Naive thymus-derived CD4-positive, alpha-beta T cell (primary cell): ENCODE measurements at regions not wholly inside any gene's neighbourhood (a gene's known extent, or its start where the extent isn't known, plus 50 kb on each side); places are given as distances from the start of the nearest gene placed in this dataset.

Experiments
- ATAC-seq: fragments of 150-1000 bp; cut with Tn5 transposase; 2 replicates; pipeline ENCODE4 v1.10.0; 2021; ENCODE audit warnings: mild to moderate bottlenecking, moderate library complexity
- CTCF ChIA-PET: fragments of 350-600 bp; sonication (Branson Sonifier 250); formaldehyde crosslinking; loops from one replicate; lab custom pipeline; 2021; ENCODE audit warnings: antibody characterized with exemption; lab: Charles Lee
- POLR2A ChIA-PET: fragments of 350-600 bp; sonication (Branson Sonifier 250); formaldehyde crosslinking; loops from one replicate; lab custom pipeline; 2021; ENCODE audit warnings: antibody characterized with exemption, inconsistent platforms; lab: Charles Lee
- DNase-seq, 9 donors: peaks; one replicate each; pipeline versions ENCODE4 v3.0.0 to v3.0.0-alpha.2; 2020 to 2022; ENCODE audit warnings: mixed read lengths in 1 of 9
- H3K27ac ChIP-seq: one replicate; pipeline ENCODE4 v1.7.0; 2013; ENCODE audit warnings: mild to moderate bottlenecking, low read depth, low read length, moderate library complexity
- H3K27me3 ChIP-seq, 2 donors: one replicate each; pipeline ENCODE4 v1.7.0; 2013; ENCODE audit warnings: low read length in 2 of 2, mild to moderate bottlenecking in 2 of 2, moderate library complexity in 2 of 2; ENCODE audit not compliant: control insufficient read depth in 2 of 2, insufficient read depth in 2 of 2
- H3K36me3 ChIP-seq, 3 experiments: 1 replicate in 2 of 3; 2 replicates in 1 of 3; pipeline ENCODE4 v1.7.0; 2013; ENCODE audit warnings: low read length in 3 of 3, mild to moderate bottlenecking in 3 of 3, moderate library complexity in 1 of 3; ENCODE audit not compliant: insufficient read depth in 3 of 3, control insufficient read depth in 2 of 3
- H3K4me1 ChIP-seq, 2 donors: one replicate each; pipeline ENCODE4 v1.7.0; 2013; ENCODE audit warnings: low read length in 2 of 2, mild to moderate bottlenecking in 2 of 2, moderate library complexity in 1 of 2; ENCODE audit not compliant: control insufficient read depth in 2 of 2, insufficient read depth in 2 of 2
- H3K4me3 ChIP-seq: 2 replicates; pipeline ENCODE4 v1.7.0; 2013; ENCODE audit warnings: mild to moderate bottlenecking, low read length
- H3K9me3 ChIP-seq, 3 experiments: 1 replicate in 2 of 3; 2 replicates in 1 of 3; pipeline ENCODE4 v1.7.0; 2013; ENCODE audit warnings: low read length in 3 of 3; ENCODE audit not compliant: control insufficient read depth in 2 of 3
- H3K27ac Mint-ChIP-seq, 9 donors: one replicate each; pipeline ENCODE4 v1.8.0; 2020 to 2022; ENCODE audit warnings: mixed read lengths in 9 of 9, mild to moderate bottlenecking in 8 of 9, moderate library complexity in 5 of 9, inconsistent platforms in 2 of 9
- H3K27me3 Mint-ChIP-seq, 5 donors: one replicate each; pipeline ENCODE4 v1.8.0; 2021 to 2022; ENCODE audit warnings: mixed read lengths in 5 of 5, mild to moderate bottlenecking in 1 of 5
- H3K36me3 Mint-ChIP-seq, 5 donors: one replicate each; pipeline ENCODE4 v1.8.0; 2020 to 2022; ENCODE audit warnings: mixed read lengths in 5 of 5, mild to moderate bottlenecking in 3 of 5, inconsistent platforms in 1 of 5
- H3K4me1 Mint-ChIP-seq, 7 donors: one replicate each; pipeline ENCODE4 v1.8.0; 2020 to 2022; ENCODE audit warnings: mixed read lengths in 7 of 7, mild to moderate bottlenecking in 3 of 7, inconsistent platforms in 1 of 7
- H3K4me3 Mint-ChIP-seq, 10 donors: one replicate each; pipeline ENCODE4 v1.8.0; 2020 to 2022; ENCODE audit warnings: mild to moderate bottlenecking in 10 of 10, mixed read lengths in 10 of 10, moderate library complexity in 6 of 10, inconsistent platforms in 2 of 10
- H3K9me3 Mint-ChIP-seq, 11 donors: one replicate each; pipeline ENCODE4 v1.8.0; 2020 to 2022; ENCODE audit warnings: mixed read lengths in 11 of 11, mild to moderate bottlenecking in 4 of 11, inconsistent platforms in 1 of 11, moderate library complexity in 1 of 11
- intact Hi-C, 2 donors: fragments of 100-400 bp; cut with micrococcal nuclease; formaldehyde crosslinking; loops; one replicate each; pipeline ENCODE4 v1.15.1; 2023

- CTCF ChIA-PET, result no interaction called here
- no peak overlapping the region for H3K27ac Mint-ChIP-seq
- no peak overlapping the region for H3K4me3 Mint-ChIP-seq
- no peak for ATAC-seq
- Histone ChIP-seq H3K27ac (no peak overlapping the region), H3K4me3 (no peak overlapping the region), H3K27me3 (no peaks in the 10 kb centered on the region), H3K4me1 (no peaks in the 10 kb centered on the region), H3K9me3 (no peaks in the 10 kb centered on the region), H3K36me3 (no peaks in the 10 kb centered on the region)
- H3K36me3 Mint-ChIP-seq, result peaks cover 0 to 5% (median 0%) of the 10 kb centered on the region in 5 donors
- H3K27me3 Mint-ChIP-seq, result peaks cover 39 to 68% (median 54%) of the 10 kb centered on the region in 5 donors
- intact Hi-C loops, result no loop called here
- H3K9me3 Mint-ChIP-seq, result peaks cover 5 to 32% (median 7%) of the 10 kb centered on the region in 11 donors
- DNase-seq, result no peak
- peaks cover 0 to 3% (median 0%) of the 10 kb centered on the region in 7 donors for H3K4me1 Mint-ChIP-seq
- POLR2A ChIA-PET, result no interaction called here
Measured at GRCh38 chr7:131911112-131911511, 354.7 kb upstream of the PODXL start.

DNA sequence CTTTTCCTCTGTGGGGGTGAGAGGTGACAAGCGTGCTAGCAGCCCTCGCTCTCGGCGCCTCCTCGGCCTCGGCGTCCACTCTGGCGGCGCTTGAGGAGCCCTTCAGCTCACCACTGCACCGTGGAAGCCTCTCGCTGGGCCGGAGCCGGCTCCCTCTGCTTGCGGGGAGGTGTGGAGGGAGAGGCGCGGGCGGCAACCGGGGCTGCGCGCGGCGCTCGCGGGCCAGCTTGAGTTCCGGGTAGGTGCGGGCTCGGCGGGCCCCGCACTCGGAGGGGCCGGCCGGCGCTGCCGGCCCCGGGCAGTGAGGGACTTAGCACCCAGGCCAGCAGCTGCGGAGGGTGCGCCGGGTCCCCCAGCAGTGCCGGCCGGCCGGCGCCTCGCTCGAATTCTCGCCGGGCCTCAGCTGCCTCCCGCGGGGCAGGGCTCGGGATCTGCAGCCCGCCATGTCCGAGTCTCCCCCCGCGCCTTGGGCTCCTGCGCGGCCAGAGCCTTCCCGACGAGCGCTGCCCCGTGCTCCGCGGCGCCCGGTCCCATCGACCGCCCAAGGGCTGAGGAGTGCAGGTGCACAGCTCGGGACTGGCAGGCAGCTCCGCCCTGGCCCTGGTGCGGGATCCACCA, 352.8 kb upstream of the PODXL start:
- Mint-ChIP-seq H3K36me3 (peaks cover 0 to 5% (median 0%) of the 10 kb centered on the region in 5 donors), H3K9me3 (peaks cover 5 to 30% (median 7%) of the 10 kb centered on the region in 11 donors), H3K4me3 (no peak overlapping the region), H3K4me1 (peaks cover 0 to 3% (median 0%) of the 10 kb centered on the region in 7 donors), H3K27ac (no peak overlapping the region), H3K27me3 (peaks cover 40 to 70% (median 55%) of the 10 kb centered on the region in 5 donors)
- POLR2A ChIA-PET, result no interaction called here
- H3K9me3 ChIP-seq, result no peaks in the 10 kb centered on the region
- H3K27me3 ChIP-seq, result no peaks in the 10 kb centered on the region
- no peak for ATAC-seq
- no peaks in the 10 kb centered on the region for H3K36me3 ChIP-seq
- DNase-seq, result no peak
- H3K27ac ChIP-seq, result no peak overlapping the region
- intact Hi-C loops, result no loop called here
- CTCF ChIA-PET, result no interaction called here
- no peak overlapping the region for H3K4me3 ChIP-seq
- H3K4me1 ChIP-seq, result no peaks in the 10 kb centered on the region

GRCh38 chr7:131908714-131909113, 352.3 kb upstream of the PODXL start:
- ChIA-PET CTCF (no interaction called here), POLR2A (no interaction called here)
- no peaks in the 10 kb centered on the region for H3K9me3 ChIP-seq
- no peaks in the 10 kb centered on the region for H3K4me1 ChIP-seq
- H3K4me3 ChIP-seq, result no peak overlapping the region
- Mint-ChIP-seq H3K4me1 (peaks cover 0 to 3% (median 0%) of the 10 kb centered on the region in 7 donors), H3K9me3 (peaks cover 5 to 31% (median 11%) of the 10 kb centered on the region in 11 donors), H3K27ac (no peak overlapping the region), H3K36me3 (peaks cover 0 to 5% (median 0%) of the 10 kb centered on the region in 5 donors), H3K4me3 (peak overlapping the region in 1 of 10 donors; percentile 37), H3K27me3 (peaks cover 40 to 67% (median 55%) of the 10 kb centered on the region in 5 donors)
- no peak overlapping the region for H3K27ac ChIP-seq
- DNase-seq (no peak), ATAC-seq (no peak)
- H3K36me3 ChIP-seq, result no peaks in the 10 kb centered on the region
- intact Hi-C loops, result no loop called here
- H3K27me3 ChIP-seq, result no peaks in the 10 kb centered on the region

DNA sequence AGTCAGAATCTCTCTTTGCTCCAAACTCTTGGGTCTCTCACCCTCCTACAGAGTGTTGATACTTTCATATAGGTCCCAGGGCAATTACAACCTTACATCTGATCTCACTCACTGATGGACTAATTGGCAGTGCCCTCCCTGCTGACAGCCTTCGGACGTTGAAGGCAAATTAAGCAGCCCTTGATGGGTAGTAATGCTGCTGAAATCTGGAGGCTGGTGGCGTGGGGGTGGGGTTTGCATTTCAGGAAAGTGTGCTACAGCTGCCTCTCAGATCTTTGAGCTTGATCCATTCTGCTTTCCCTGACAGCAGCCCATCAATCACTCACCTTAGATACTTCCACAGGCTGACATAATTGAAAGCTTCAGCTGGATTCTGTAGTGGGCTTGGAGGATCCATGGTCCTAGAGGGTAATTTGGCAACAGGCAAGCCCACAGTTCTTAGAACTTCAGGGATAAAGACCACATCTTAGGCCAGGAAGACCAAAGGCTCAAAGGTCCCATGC, 349.1 kb upstream of the PODXL start:
- no peak overlapping the region for H3K27ac Mint-ChIP-seq
- no peaks in the 10 kb centered on the region for H3K27me3 ChIP-seq
- ChIA-PET POLR2A (no interaction called here), CTCF (no interaction called here)
- H3K4me1 Mint-ChIP-seq, result peaks cover 0 to 3% (median 0%) of the 10 kb centered on the region in 7 donors
- H3K9me3 Mint-ChIP-seq, result peaks cover 3 to 18% (median 9%) of the 10 kb centered on the region in 11 donors
- H3K36me3 ChIP-seq, result no peaks in the 10 kb centered on the region
- DNase-seq, result no peak
- H3K4me3 Mint-ChIP-seq, result no peak overlapping the region
- H3K4me1 ChIP-seq, result no peaks in the 10 kb centered on the region
- ATAC-seq, result no peak
- peaks cover 29 to 45% (median 38%) of the 10 kb centered on the region in 5 donors for H3K27me3 Mint-ChIP-seq
- no peak overlapping the region for H3K4me3 ChIP-seq
- H3K36me3 Mint-ChIP-seq, result peaks cover 0 to 1% (median 0%) of the 10 kb centered on the region in 5 donors
- intact Hi-C loops, result no loop called here
- no peaks in the 10 kb centered on the region for H3K9me3 ChIP-seq
- H3K27ac ChIP-seq, result no peak overlapping the region

DNA sequence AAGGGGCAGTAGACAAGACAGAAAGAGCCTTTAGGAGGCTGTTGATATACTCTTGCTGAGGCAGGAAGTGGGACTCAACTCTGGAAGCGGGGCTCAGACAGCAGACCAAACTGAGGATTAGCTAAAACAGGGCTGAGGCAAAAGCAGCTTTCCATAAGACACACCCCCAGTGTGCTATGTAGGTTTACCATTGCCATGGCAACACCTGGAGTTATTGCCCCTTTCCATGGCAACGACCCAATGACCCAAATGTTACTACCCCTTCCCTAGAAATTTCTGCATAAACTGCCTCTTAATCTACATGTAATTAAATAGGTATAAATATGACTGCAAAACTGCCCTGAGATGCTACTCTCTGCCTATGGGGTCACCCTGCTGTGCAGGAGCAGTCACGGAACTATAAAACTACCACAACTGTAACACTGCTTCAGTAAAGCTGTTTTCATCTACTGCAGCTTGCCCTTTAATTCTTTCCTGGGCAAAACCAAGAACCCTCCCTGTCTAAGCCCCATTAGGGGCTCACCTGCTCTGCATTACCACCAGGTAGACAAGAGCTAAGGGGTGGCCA, 348.4 kb upstream of the PODXL start:
- Histone ChIP-seq H3K4me1 (no peaks in the 10 kb centered on the region), H3K9me3 (no peaks in the 10 kb centered on the region), H3K36me3 (no peaks in the 10 kb centered on the region), H3K27ac (no peak overlapping the region), H3K4me3 (no peak overlapping the region), H3K27me3 (no peaks in the 10 kb centered on the region)
- DNase-seq (no peak), ATAC-seq (no peak)
- Mint-ChIP-seq H3K9me3 (peaks cover 3 to 17% (median 6%) of the 10 kb centered on the region in 11 donors), H3K27ac (no peak overlapping the region), H3K27me3 (peaks cover 22 to 45% (median 32%) of the 10 kb centered on the region in 5 donors), H3K4me3 (no peak overlapping the region), H3K4me1 (peaks cover 0 to 3% (median 0%) of the 10 kb centered on the region in 7 donors), H3K36me3 (peaks cover 0 to 1% (median 0%) of the 10 kb centered on the region in 5 donors)
- ChIA-PET CTCF (no interaction called here), POLR2A (no interaction called here)
- intact Hi-C loops, result no loop called here

DNA sequence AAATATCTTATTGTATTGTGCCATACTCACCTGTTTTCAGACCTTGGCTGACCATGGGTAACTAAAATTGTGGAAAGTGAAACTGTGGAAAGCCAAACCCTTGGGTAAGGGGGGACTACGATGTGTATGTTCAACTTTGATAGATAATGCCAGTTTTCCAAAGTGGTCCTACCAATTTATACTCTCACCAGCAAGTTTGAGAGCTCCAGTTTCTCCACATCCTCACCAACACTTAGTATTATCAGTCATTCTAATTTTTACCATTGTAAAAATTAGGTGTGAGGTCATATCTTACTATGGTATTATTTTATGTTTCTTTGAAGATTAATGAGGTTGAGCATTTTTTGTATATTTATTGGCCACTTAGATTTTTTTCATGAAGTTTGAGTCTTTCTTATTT, 346.9 kb upstream of the PODXL start:
- Histone ChIP-seq H3K4me1 (no peaks in the 10 kb centered on the region), H3K4me3 (no peak overlapping the region), H3K36me3 (no peaks in the 10 kb centered on the region), H3K27me3 (no peaks in the 10 kb centered on the region), H3K27ac (no peak overlapping the region), H3K9me3 (no peaks in the 10 kb centered on the region)
- Mint-ChIP-seq H3K36me3 (no peaks in the 10 kb centered on the region), H3K4me3 (no peak overlapping the region), H3K9me3 (peaks cover 0 to 16% (median 5%) of the 10 kb centered on the region in 11 donors), H3K27me3 (peaks cover 15 to 46% (median 27%) of the 10 kb centered on the region in 5 donors), H3K4me1 (peaks cover 0 to 3% (median 0%) of the 10 kb centered on the region in 7 donors), H3K27ac (no peak overlapping the region)
- ATAC-seq, result no peak
- DNase-seq, result no peak
- intact Hi-C loops, result no loop called here
- ChIA-PET CTCF (no interaction called here), POLR2A (no interaction called here)
